Glomerular visceral epithelial cell (primary cell): ENCODE measurements at regions not wholly inside any gene's neighbourhood (a gene's known extent, or its start where the extent isn't known, plus 50 kb on each side); places are given as distances from the start of the nearest gene placed in this dataset.

ENCODE experiments used
- DNase-seq: peaks from one replicate; pipeline ENCODE4 v3.0.0-alpha.2; 2016; ENCODE audit errors: extremely low spot score

DNA sequence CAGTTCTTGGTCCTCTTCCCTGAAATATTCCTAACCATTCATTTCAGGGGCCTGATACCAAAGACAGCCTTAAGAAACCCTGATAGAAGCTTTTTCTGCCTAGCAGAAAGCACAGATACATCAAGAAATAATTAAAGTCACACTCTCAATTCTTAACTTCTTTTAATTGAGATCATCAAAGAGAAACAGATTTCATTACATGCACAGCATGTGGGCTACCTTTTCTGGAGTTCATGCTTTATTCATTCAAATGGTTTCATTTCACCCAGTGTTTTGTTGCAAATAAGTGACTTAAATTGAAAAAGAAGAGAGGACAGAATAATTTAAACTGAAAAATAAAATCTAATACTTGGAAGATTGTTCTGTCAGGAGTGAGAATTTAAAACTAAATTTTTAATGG lies 192.6 kb upstream of the GGTLC1 start:
- DNase-seq = no peak

DNA sequence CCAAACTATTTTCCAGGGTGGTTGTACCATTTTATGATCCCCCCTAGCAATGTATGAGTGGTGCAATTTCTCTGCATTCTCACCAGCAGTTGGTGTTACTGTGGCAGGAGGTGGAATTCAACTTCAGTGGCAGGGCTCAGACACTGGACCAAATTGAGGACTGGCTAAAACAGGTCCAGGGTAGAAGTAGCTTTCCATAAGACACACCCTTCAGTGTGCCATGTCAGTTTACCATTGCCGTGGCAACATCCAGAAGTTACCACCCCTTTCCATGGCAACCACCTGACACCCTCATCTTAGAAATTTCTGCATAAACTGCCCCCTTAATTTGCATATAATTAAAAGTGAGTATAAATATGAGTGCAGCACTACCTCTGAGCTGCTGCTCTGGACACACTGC lies 180.7 kb upstream of the GGTLC1 start:
- DNase-seq = no peak

DNA sequence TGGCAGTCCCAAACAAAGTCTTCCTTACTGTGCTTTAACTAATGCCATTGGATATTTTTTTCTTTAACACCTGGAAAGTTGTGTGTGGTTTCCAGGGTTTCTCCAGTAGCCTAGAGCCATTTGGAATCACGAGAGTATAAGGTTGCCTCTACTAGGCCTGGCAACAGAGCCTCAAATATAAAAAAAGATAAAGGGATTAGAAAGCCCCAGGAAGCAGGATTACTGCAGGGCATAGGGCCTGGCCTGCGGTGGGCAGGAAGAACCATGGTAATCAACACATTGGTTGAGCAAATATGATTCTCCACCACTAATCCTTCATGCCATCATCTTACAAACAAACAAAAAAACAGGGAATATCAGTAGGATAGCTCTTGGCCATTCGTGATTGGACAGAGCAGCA lies 177.8 kb upstream of the GGTLC1 start:
- DNase-seq = no peak

DNA sequence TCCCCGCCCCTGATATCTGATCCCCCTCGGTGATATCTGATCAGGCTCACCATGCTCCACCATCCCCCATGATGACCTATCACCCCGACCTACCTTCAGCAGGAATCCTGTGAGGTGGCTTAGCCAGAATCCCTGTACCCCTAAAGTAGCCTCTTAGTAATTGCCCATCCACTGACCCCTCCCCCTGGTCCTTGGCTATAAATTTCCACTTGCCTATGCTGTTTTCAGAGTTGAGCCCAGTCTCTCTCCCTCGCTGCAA lies 177.5 kb upstream of the GGTLC1 start:
- DNase-seq = no peak

DNA sequence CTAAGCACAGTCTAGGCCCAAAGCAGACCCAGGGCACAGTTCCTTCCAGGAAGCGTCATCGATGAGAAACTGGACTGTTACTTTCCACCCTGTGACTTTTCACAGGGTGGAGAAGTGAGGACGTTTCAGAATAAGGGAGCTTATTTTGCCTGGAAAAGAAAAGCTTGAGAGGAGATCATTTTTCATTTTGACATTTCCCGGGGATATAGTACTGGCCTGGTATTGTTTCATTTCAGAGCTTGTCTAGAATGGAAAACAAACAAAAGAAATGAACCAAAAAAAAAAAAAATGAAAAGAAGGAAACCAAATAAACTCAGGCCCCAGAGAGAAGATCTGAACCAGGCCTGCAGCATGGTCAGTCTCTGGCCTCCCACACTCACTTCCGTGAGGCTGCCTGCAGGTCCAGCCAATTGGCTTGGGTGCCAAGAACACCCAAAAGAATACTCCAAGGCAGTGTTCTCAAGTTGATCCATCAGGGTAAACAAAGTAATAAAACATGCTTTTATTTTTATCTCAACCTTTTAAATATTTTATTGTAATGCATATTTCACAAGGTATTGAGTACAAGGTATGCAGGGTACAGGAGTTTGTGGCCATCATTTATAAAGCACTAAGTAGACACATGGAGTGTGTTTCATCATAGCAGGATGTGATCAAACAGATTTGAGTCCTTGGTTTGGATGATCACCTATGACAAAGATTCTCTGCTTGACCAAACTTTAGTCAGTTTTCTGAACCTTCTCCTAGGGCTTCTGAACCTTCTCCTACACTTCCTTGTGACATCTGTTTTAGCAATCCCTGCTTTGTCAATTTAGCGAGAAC lies 176.9 kb upstream of the GGTLC1 start:
- no peak for DNase-seq

DNA sequence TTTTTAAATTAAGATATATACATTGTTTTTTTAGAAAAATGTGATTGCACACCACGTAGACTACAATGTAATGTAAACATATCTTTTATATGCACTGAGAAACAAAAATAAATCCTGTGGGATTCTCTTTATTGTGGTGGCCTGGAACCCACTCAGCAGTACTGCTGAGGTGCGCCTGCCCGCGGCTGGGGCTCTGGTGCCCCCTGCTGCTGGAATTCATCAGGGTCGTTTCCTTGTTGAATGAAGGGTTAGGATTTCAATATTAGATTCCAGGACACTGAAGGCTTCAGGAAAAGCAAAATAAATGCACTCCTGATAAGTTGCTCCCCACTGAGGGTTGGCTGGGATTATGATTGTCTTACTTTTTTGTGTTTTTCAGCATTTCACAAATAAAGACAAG lies 175.8 kb upstream of the GGTLC1 start:
- peak; percentile 4 for DNase-seq

DNA sequence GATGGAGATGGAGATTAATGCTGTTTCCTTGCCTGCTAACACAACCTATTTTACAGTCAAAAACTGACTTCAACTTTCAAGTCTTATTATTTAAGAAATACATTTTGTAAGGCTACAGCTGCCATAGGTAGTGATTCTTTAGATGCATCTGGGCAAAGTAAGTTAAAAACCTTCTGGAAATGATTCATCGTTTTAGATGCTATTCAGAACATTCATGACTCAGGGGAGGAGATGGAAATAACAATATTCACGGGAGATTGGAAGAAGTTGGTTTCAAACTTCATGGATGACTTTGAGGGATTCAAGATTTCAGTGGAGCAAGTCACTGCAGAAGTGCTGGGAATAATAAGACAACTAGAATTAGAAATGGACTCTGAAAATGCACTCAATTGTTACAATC lies 174.9 kb upstream of the GGTLC1 start:
- DNase-seq = no peak

DNA sequence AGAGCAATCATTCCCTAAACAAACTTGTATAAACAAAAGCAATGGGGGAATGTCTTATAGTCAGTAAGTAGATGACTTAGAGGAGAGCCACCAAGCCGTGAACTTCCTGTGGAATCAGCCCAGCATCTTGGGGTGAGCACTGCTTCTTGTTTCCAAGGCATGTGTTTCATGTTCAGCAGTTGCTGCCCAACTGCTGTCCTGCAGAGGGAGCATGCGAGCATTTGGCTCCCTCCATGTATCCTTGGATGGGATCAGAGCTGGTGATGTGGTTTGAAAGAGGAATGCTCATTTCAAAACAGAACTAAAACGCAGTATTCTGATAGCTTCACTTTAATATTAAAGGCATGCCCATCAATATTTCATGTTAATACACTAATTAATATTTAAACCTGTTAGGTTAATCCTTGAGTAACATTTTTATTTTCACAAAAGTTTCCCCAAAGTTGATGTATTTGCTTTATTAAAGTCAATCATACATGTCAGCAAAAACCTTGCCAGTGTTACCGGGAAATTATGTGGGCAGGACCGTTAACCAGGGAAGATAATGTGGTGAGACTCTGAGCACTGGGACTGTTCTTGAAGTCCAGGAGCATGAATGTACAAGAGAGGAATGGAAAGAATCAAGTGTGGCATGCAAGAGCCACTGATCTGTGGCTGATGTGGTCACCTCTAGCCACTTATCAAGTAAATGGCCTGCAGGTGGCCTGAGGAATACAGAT lies 172.1 kb upstream of the GGTLC1 start:
- DNase-seq = peak; percentile 29

DNA sequence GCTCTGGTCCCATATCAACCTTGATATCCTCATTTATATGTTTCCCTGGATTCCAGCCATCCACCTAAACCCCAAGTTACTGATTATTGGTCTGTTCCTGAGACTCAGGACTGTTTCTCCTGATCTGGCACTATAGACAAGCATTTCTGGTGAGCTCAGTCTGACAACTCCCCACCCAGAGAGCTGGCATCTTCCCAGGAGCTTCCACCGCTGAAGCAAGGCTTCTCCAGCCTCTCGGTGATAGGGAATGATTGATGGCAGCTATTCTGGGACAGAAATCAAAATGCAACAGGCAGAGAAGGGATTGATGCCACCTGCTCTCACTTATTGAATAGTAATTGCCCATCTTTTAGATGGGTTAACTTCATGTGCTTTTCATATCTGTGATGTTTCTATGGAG lies 169.7 kb upstream of the GGTLC1 start:
- no peak for DNase-seq

DNA sequence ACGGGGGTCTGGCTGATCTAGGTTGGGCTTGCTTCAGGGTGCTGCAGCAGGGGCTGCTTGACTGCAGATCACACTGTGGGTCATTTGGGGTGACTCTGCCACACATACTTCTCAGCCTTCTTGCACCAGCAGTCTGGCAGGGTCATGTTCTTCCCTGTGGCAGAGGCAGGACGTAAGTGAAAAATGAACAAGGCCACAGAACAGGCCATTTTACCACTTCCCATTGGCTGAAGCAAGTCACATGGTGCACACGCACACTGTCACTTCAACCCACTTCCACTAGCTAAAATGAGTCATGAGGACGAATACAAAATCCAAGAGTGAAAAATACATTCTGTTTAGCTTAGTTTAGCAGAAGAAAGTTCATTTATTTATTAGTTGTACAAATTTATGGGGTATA lies 168.6 kb upstream of the GGTLC1 start:
- DNase-seq = no peak

DNA sequence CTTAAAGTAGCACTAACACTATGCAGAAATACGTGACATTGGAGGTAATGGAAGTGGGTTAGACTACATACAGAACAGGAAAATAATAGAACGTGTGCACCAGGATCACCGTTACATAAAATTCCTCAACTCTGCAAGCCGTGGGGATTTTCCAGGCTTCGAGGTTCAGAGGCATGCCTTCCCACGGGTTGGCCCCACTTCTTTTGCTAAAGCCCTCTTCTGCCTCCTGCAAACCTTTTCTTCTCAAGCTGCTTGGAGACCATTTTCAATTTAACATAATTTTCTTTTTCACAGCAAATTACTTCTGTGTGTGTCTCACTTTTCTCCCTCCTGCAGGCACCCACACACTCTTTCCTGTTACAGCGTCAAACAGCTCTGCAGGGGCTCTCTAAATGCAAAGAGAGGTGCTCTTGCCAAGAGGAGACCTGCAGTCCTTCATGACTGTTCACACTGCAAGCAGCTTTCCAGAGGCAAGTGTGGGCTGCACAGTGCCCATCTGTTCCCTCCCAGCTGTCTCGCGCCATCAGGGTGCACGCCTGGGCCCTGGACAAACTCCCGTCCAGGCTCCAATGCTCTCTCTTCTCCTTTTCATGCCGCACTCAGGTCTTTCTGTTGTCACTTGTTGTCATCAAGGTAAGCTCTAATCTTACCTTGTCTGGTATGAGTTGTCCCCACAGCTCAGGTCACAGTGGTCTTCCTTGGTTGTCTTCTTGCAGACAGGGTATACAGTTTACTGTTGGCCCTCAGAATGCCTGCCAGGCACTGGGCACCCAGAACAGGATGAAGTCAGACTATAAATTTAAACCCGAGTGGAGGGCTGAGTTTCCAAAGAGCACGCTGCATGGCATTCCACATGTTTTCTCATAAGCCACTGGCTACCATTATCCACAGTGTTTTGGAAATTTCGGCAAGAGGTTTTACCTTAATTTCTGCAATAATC lies 164.8 kb upstream of the GGTLC1 start:
- DNase-seq = no peak

DNA sequence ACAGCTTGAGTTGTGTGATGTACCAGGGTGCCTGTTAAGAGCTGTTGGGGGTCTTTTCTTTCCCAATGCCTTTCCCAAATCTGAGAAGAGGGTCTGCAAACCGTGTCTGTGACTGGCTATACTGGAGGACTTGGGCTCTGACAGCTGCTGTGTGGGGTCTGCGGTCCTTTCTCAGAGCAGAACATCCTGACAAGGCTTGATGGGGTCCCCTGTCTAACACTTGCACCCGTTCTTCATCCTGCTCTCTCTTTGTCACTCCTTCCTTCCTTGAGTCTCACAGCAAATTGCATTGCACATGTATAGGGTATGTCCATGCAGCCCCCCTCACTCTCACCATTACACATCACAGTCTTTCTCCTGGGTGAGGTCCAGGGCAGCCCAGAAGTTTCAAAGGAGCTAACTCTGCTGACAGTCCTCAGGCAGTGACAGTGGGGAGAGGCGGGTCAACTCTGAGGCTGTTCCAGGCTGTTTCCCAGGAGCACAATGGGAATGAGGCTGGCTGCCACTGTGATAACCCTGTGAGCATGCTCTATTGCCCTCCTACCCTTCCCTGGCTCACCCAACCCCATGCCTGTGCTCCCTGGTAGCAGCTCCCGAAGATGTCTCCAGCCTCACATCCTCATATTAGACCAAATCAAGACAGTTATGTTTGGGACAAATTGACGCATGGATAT lies 163.2 kb upstream of the GGTLC1 start:
- no peak for DNase-seq

DNA sequence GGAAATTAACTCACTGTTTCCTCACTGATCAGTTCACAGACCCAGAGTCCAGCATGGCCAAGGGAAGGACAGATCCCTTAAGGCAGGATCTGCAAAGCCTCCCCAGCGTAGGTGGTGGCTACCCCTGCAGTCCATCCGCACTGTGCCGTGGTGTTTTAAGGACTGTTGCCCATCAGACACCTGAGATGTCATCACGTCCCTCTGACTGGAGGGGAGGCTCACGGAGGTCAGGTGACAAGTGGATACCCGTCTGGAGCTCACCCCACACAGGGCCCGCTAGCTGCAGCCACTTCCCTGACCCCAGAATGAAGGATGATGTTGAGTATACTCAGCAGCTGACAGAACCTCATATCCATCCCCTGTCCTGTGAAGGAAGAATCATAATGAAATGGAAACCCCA lies 161.8 kb upstream of the GGTLC1 start:
- no peak for DNase-seq

DNA sequence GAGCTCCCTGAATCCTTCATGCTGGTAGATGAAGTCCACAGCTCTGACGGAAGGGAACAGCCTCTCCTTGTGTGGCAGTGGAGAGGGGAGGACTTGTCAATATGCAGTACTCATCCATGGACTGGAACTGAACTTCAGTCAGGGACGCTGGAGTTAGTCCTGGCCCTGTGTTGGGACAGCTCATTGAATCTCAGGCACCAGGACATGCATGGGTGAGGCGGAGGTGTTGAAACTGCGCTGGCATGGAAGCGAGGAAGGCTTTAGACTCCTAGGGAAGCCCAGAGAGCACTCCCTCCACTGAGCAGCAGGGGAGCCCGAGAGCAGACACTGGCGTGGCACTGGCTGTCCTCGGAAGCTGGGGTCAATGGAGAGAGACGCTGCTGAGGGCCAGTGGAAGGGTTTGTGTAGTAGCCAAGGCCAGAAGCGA lies 161.3 kb upstream of the GGTLC1 start:
- DNase-seq = no peak

DNA sequence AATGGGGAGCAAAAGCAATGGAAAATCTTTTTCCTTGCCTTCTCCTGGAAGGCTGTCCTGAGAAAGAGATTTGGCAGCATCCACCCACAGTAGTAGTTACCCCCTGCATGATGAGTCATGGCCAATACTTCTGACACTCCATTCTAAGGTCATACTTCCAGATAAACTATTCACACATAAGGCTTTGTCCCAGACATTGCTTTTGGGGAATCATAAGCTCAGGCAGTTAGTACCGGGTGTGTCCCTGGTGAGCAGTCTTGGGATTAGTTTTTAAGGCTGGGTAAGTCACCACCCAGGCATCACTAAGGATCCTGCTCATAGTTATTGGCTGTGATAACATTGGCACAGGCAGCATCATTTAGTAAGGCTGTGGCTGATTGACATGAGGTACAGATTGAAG lies 160.6 kb upstream of the GGTLC1 start:
- DNase-seq = no peak

DNA sequence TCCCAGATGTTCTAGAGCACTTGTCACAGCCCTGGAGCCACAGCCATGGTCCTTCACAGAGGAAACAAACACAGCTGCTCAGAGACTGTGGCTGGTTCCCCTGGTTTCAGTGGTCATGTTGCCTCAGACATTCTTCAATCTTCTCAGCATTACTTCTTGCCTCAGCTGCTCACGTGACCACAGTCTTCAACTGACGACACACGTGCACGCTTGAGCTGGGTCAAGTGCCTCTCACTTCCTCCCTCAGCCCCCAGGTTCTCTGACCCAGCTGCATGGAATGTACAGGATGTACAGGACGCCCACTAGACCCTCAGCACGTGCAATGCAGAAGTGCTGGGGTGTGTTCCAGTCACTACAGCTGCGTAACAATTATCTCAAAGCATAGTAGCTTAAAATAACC lies 159.8 kb upstream of the GGTLC1 start:
- DNase-seq = no peak

DNA sequence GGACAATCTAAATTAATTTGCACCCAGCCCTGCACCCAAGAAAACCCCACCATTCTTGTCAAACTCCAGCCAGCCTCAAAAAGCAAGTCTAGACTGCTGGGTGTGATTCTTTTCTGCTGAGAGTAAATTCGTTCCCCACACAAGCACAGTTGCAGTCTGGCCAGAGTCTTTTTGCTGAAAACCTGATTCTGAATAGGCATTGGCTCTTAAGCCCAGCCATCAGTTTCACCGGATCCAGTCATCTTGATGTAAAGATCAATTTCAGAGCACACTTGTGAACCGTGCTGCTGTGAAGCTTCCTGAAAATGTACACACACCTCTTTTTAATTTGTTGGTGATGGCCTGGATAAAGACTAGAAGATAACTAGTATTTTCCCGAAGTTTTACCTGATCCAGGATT lies 159.4 kb upstream of the GGTLC1 start:
- DNase-seq = no peak

DNA sequence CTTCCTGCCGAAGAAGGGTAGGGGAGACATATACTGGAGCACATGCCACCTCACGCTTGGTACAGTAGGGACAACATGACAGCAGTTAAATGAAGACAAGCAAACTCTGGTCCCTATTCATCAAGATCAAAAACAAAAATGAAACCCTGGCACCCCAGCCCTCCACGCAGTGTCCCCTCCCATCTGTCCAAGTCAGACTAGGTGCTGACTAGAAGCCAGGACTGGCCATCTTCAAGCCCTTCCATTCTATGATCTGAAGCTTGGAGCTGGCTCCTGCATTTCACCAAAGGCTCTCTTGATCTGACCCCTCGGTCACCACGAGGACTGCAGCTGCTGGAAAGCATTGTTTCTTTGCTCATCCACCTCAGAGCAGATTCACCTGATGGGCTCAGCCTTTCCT lies 158.9 kb upstream of the GGTLC1 start:
- no peak for DNase-seq

DNA sequence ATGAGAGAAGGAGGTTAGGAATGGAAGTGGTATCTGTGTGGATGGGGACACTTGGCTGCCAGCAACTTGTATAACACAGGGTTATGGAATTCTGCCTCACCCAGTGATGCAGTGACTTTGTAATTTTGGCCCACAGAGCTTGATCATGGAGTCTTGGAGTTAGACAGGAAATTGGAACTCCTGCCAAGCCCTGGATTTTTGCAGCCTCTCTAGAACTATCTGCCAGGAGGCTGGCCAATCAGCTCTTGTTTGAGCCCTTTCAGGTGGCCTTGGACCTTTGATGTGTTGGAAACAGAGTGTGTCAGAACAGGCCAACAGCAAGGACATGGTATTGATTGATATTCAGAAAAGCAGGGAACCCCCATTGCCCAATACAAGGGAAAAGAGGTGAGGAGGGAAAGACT lies 157.7 kb upstream of the GGTLC1 start:
- no peak for DNase-seq

DNA sequence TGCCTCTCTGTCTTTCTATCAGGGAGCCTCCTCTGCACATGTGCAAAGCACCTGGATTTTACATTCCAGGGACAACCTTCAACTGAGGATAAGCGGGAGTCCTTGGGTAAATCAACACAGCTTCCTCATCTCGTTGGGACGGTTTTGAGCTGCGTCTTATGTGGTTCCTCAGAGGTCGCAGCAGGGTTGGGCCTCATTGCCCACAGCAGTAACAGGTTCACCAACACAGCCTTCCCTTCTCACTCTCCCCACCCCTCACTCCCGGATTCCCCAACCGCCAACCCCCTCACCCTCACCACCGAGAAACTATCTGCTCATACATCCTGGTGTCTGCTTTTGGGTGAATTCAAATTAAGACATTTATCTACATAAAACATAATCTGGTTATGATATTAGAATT lies 155.8 kb upstream of the GGTLC1 start:
- no peak for DNase-seq

DNA sequence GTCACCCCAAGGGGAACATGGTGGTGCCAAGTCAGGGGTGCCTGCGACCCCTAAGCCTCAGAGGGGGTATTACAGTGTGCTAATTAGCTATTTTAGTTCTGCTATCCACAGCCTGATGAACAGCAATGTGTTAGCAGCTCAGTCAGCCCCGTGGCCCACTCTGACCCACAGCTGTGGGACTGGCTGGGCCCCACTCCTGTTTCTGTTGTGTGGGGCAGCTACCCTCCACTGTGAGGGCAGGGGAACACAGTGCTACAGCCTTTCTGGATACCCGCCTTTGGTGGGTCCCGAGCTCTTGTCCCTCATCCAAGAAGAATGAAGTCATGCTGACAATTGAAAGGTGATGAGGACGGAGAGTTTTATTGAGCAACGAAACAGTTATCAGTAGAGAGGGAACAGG lies 152.5 kb upstream of the GGTLC1 start:
- DNase-seq = no peak

DNA sequence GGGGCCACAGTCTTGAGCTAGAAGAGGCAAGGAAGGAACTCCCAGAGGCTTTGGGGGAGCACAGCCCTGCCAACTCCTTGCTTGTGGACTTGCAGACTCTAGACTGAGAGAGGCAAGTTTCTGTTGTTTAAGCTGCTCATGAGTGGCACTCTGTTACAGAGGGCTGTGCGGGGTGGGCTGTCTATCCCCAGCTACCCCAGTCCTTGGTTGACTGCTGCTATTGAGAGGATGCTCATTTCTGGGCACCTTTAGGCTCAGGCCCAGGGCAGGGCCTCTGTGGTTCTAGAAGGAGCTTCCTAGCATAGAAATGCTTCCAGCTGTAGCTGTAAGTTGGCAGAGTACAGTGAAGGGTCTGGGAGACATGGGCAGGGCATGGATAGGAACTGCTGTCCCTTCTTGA lies 151.3 kb upstream of the GGTLC1 start:
- DNase-seq = no peak
